ENCODE measurements at regions not wholly inside any gene's neighbourhood (a gene's known extent, or its start where the extent isn't known, plus 50 kb on each side); places are given as distances from the start of the nearest gene placed in this dataset.
"Not testable (repeated sequence)": the region's sequence is repeated elsewhere in the genome, so short reads cannot be mapped to it uniquely, and the experiment has no call there.

DNA sequence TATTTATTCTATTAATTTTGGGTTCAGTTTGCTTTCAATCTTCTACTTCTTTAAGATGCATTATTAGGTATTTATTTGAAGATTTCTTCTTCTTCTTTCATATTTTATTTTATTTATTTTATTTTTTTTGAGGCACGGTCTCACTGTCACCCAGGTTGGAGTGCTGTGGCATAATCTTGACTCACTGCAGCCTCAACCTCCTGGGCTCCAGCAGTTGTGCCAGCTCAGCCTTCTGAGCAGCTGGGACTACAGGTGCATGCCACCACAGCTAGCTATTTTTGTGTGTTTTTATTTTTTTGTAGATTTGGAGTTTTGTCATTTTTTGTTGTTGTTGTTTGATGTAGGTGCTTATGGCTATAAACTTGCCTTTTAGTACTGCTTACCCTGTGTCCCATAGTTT, 543.2 kb upstream of the SGO1 start:
- intact Hi-C loops (cut with DNase I; ENCODE audit: low total_unique reads), result no loop called here
- DNase-seq (ENCODE audit: low spot score in 2 of 2), result no peak
- no peak for TF ChIP-seq POLR2A (IDR thresholded peaks at IDR 0.05)
- TF ChIP-seq, protein P1, sequence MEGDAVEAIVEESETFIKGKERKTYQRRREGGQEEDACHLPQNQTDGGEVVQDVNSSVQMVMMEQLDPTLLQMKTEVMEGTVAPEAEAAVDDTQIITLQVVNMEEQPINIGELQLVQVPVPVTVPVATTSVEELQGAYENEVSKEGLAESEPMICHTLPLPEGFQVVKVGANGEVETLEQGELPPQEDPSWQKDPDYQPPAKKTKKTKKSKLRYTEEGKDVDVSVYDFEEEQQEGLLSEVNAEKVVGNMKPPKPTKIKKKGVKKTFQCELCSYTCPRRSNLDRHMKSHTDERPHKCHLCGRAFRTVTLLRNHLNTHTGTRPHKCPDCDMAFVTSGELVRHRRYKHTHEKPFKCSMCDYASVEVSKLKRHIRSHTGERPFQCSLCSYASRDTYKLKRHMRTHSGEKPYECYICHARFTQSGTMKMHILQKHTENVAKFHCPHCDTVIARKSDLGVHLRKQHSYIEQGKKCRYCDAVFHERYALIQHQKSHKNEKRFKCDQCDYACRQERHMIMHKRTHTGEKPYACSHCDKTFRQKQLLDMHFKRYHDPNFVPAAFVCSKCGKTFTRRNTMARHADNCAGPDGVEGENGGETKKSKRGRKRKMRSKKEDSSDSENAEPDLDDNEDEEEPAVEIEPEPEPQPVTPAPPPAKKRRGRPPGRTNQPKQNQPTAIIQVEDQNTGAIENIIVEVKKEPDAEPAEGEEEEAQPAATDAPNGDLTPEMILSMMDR (IDR thresholded peaks at IDR 0.05), result no peak
- H3K4me3 ChIP-seq (ENCODE audit: low read depth, poor library complexity, severe bottlenecking), result no peak overlapping the region
- WGBS, 2 donors, result 97 to 100% methylated on average over 1 of the region's 1 CpG

DNA sequence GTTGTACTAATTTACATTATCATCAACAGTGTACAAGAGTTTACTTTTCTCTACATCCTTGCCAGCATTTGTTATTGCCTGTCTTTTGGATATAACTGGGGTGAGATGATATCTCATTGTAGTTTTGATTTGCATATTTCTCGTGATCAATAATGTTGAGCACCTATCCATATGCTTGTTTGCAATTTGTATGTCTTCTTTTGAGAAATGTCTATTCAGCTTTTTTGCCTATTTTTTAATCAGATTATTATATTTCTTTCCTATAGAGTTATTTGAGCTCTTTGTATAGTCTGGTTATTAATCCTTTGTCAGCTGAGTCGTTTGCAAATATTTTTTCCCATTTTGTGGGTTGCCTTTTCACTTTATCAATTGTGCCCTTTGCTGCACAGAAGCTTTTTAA, 540.8 kb upstream of the SGO1 start:
- WGBS, 2 donors, result 69 to 77% methylated on average over 2 of the region's 2 CpGs
- DNase-seq (ENCODE audit: low spot score in 2 of 2), result no peak
- intact Hi-C loops (cut with DNase I; ENCODE audit: low total_unique reads), result no loop called here

DNA sequence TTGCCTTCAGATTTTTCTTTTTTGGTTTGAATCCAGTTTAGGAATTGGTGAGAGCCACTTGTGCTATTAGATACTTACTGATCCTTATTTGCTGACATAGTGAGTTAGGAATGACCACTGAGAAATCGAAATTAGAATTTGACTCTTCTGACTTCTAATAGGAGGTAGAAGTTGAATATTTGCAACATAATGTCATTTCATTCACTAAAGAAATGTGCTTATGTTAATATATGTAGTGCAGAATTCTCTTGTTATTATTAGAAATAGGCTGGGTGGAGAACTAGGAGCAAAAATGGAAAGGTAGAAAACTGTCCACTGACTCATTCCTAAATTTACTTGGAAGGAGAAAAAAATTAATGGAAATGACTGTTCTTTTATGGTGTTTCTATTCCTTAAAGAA, 538.2 kb upstream of the SGO1 start:
- intact Hi-C loops (cut with DNase I; ENCODE audit: low total_unique reads), result no loop called here
- WGBS, 2 donors, result 83 to 90% methylated on average over 1 of the region's 1 CpG
- TF ChIP-seq POLR2A (IDR thresholded peaks at IDR 0.05), result no peak
- TF ChIP-seq, protein P1 (IDR thresholded peaks at IDR 0.05), result no peak
- H3K4me3 ChIP-seq (ENCODE audit: low read depth, poor library complexity, severe bottlenecking), result no peak overlapping the region
- no peak for DNase-seq (ENCODE audit: low spot score in 2 of 2)

More for the DNA sequence above, 540.8 kb upstream of the SGO1 start:
- TF ChIP-seq, protein P1 (IDR thresholded peaks at IDR 0.05), result no peak
- no peak for TF ChIP-seq POLR2A (IDR thresholded peaks at IDR 0.05)
- no peak overlapping the region for H3K4me3 ChIP-seq (ENCODE audit: low read depth, poor library complexity, severe bottlenecking)

DNA sequence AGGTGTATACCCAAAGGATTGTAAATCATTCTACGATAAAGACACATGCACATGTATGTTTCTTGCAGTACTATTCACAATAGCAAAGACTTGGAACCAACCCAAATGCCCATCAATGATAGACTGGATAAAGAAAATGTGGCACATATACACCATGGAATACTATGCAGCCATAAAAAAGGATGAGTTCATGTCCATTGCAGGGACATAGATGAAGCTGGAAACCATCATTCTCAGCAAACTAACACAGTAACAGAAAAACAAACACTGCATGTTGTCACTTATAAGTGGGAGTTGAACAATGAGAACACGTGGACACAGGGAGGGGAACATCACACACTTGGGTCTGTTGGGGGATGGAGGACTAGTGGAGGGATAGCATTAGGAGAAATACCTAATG, 530.4 kb upstream of the SGO1 start:
- H3K4me3 ChIP-seq (ENCODE audit: low read depth, poor library complexity, severe bottlenecking); DNase-seq (ENCODE audit: low spot score in 2 of 2); intact Hi-C loops (cut with DNase I; ENCODE audit: low total_unique reads): not testable (repeated sequence)
- WGBS, 2 donors, result 93% methylated on average over 2 of the region's 2 CpGs

DNA sequence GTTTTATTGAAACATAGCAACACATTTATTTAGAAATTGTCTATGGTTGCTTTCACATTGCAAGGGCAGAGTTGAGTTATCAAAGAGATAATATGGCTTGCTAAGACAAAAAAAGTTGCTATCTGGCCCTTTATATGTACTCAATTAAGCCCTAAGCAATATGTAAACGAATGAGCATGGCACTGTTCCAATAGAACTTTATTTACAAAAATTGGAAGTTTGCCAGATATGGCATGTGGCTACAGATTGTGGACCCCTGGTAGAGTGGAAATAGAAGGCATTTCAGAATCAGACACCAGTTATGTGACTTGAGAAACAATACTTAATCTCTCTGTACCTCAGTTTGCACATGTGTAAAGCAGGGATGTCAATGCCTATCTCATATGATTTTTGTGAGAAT, 515.6 kb upstream of the SGO1 start:
- intact Hi-C loops (cut with DNase I; ENCODE audit: low total_unique reads), result no loop called here
- no peak for TF ChIP-seq POLR2A (IDR thresholded peaks at IDR 0.05)
- TF ChIP-seq, protein P1 (IDR thresholded peaks at IDR 0.05), result no peak
- DNase-seq (ENCODE audit: low spot score in 2 of 2), result no peak
- WGBS, 2 donors, result 29 to 31% methylated on average over 1 of the region's 1 CpG
- no peak overlapping the region for H3K4me3 ChIP-seq (ENCODE audit: low read depth, poor library complexity, severe bottlenecking)

DNA sequence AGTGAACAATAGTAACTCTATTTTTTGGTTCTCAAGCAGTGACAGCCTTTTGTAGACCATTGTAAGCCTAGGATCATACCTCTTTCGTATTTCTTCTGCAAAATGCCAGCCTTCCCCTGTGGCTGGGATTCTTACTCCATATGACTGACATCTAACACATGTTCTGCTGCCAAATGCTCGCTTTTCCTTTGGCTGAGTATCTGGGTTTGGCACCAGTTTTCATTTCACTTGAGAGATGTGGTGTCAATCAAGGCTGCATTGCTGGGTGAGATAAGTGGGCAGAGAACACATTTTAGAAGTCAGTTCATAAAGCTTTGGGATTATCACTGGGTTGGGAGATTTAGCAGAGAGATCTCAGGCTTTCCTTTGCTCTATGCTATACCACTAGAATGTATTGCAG, 514.7 kb upstream of the SGO1 start:
- no peak for DNase-seq (ENCODE audit: low spot score in 2 of 2)
- TF ChIP-seq POLR2A (IDR thresholded peaks at IDR 0.05), result no peak
- TF ChIP-seq, protein P1 (IDR thresholded peaks at IDR 0.05), result no peak
- 13 to 32% methylated on average over 2 of the region's 2 CpGs for WGBS, 2 donors
- no peak overlapping the region for H3K4me3 ChIP-seq (ENCODE audit: low read depth, poor library complexity, severe bottlenecking)
- intact Hi-C loops (cut with DNase I; ENCODE audit: low total_unique reads), result no loop called here
